Gastroesophageal sphincter (tissue), 3 donors: ENCODE measurements at regions not wholly inside any gene's neighbourhood (a gene's known extent, or its start where the extent isn't known, plus 50 kb on each side); places are given as distances from the start of the nearest gene placed in this dataset.

Experiments
- CTCF ChIP-seq, 4 experiments: fragments of 200-600 bp in 2 of 4; fragments of 450-650 bp in 2 of 4; sonication (generic) in 1 of 4; IDR thresholded peaks; one replicate each; pipeline ENCODE4 v1.5.1; 2017 to 2019; ENCODE audit warnings: antibody characterized with exemption in 4 of 4, mild to moderate bottlenecking in 2 of 4, moderate library complexity in 2 of 4
- EP300 ChIP-seq: sonication (generic); formaldehyde crosslinking; IDR thresholded peaks from one replicate; pipeline ENCODE4 v1.6.1; 2017; ENCODE audit warnings: antibody characterized with exemption, mild to moderate bottlenecking
- POLR2A ChIP-seq, 2 donors: fragments of 450-650 bp; IDR thresholded peaks; one replicate each; pipeline ENCODE4 v1.6.1; 2017; ENCODE audit warnings: antibody characterized with exemption in 2 of 2, mild to moderate bottlenecking in 2 of 2, moderate library complexity in 1 of 2
- POLR2AphosphoS5 ChIP-seq: sonication (generic); formaldehyde crosslinking; IDR thresholded peaks from one replicate; pipeline ENCODE4 v1.6.1; 2017; ENCODE audit warnings: antibody characterized with exemption

GRCh38 chr5:97874491-97874890, 691.4 kb upstream of the RIOK2 start:
- no peak for TF ChIP-seq CTCF (IDR thresholded peaks at IDR 0.05)
- TF ChIP-seq POLR2AphosphoS5, result no peak
- TF ChIP-seq POLR2A (IDR thresholded peaks at IDR 0.05), result no peak
- no peak for TF ChIP-seq EP300
